A673 (cell line): ENCODE measurements at regions not wholly inside any gene's neighbourhood (a gene's known extent, or its start where the extent isn't known, plus 50 kb on each side); places are given as distances from the start of the nearest gene placed in this dataset.

Experiments used
- BruUV-seq: library from RNA; stranded (reverse); fragments of 400-500 nt; replicated peaks from 2 replicates; lab custom pipeline; 2021; lab: Mats Ljungman, UMichigan
- CTCF ChIA-PET: fragments of 300-600 bp; sonication (Branson Sonifier 250); formaldehyde crosslinking; loops from one replicate; lab custom pipeline; 2022; ENCODE audit warnings: antibody characterized with exemption; lab: Charles Lee
- POLR2A ChIA-PET: fragments of 300-600 bp; sonication (Branson Sonifier 250); formaldehyde crosslinking; loops from one replicate; lab custom pipeline; 2022; ENCODE audit warnings: antibody characterized with exemption; ENCODE audit not compliant: low non-redundant PET; lab: Charles Lee
- DNase-seq: peaks from one replicate; pipeline ENCODE4 v3.0.0-alpha.2; 2015; ENCODE audit warnings: low spot score
- H3K27ac ChIP-seq: fragments of 200-600 bp; sonication (generic); 2 replicates; pipeline ENCODE4 v1.5.1; 2016; ENCODE audit warnings: mixed run types, low read depth, mild to moderate bottlenecking, mixed read lengths, antibody characterized with exemption, low read length; ENCODE audit not compliant: poor library complexity, severe bottlenecking
- H3K27me3 ChIP-seq: fragments of 200-600 bp; sonication (generic); replicated peaks from 2 replicates; pipeline ENCODE4 v1.6.1; 2017; ENCODE audit warnings: mixed run types, low read depth, mild to moderate bottlenecking, mixed read lengths, antibody characterized with exemption, low read length; ENCODE audit not compliant: insufficient read depth, poor library complexity
- H3K36me3 ChIP-seq: fragments of 200-600 bp; sonication (generic); 2 replicates; pipeline ENCODE4 v1.6.1; 2016; ENCODE audit warnings: mixed run types, mild to moderate bottlenecking, mixed read lengths, antibody characterized with exemption, low read length; ENCODE audit not compliant: insufficient read depth, poor library complexity, severe bottlenecking
- H3K4me1 ChIP-seq: fragments of 200-600 bp; sonication (generic); 2 replicates; pipeline ENCODE4 v1.6.1; 2017; ENCODE audit warnings: mixed run types, mild to moderate bottlenecking, mixed read lengths, antibody characterized with exemption, low read length; ENCODE audit not compliant: insufficient read depth, poor library complexity, severe bottlenecking
- H3K4me3 ChIP-seq: fragments of 200-600 bp; sonication (generic); 2 replicates; pipeline ENCODE4 v1.5.1; 2016; ENCODE audit warnings: low read depth, mixed run types, mild to moderate bottlenecking, mixed read lengths, low read length; ENCODE audit not compliant: poor library complexity, severe bottlenecking
- H3K9me3 ChIP-seq: fragments of 200-600 bp; sonication (generic); 2 replicates; pipeline ENCODE4 v1.6.1; 2016; ENCODE audit warnings: mixed run types, low read depth, mild to moderate bottlenecking, mixed read lengths, antibody characterized with exemption, low read length; ENCODE audit not compliant: poor library complexity, severe bottlenecking
- CTCF ChIP-seq: fragments of 300-800, 200-600 bp; sonication (generic); conservative IDR thresholded peaks from 2 replicates; pipeline ENCODE4 v1.5.1; 2017; ENCODE audit warnings: low read depth, mild to moderate bottlenecking, antibody characterized with exemption, low read length, moderate library complexity, mixed read lengths
- EZH2 ChIP-seq: fragments of 200-600 bp; sonication (generic); IDR thresholded peaks from 2 replicates; pipeline ENCODE4 v1.6.1; 2017; ENCODE audit warnings: borderline replicate concordance, low read depth, mild to moderate bottlenecking, mixed read lengths, antibody characterized with exemption, low read length; ENCODE audit not compliant: poor library complexity, severe bottlenecking
- intact Hi-C: fragments of 100-400 bp; cut with micrococcal nuclease; formaldehyde crosslinking; loops from one replicate; pipeline ENCODE4 v1.10.0; 2022; ENCODE audit not compliant: unreplicated experiment

- H3K4me1 ChIP-seq, result no peaks in the 10 kb centered on the region
- H3K27me3 ChIP-seq, result no peaks in the 10 kb centered on the region
- H3K36me3 ChIP-seq, result no peaks in the 10 kb centered on the region
- H3K27ac ChIP-seq, result no peak overlapping the region
- TF ChIP-seq EZH2 (no peak), CTCF (no peak)
- DNase-seq, result no peak
- POLR2A ChIA-PET, result no interaction called here
- no peak overlapping the region for H3K4me3 ChIP-seq
- H3K9me3 ChIP-seq, result peaks cover 10% of the 10 kb centered on the region
- CTCF ChIA-PET, result no interaction called here
- no TSS peak for BruUV-seq
- intact Hi-C loops, result no loop called here
Observed at GRCh38 chr18:64318547-64318946, 169.7 kb upstream of the LINC00305 start.

GRCh38 chr18:64311859-64312258, 163.0 kb upstream of the LINC00305 start:
- Histone ChIP-seq H3K4me1 (no peaks in the 10 kb centered on the region), H3K36me3 (no peaks in the 10 kb centered on the region), H3K27ac (no peak overlapping the region), H3K9me3 (peaks cover 10% of the 10 kb centered on the region), H3K27me3 (no peaks in the 10 kb centered on the region), H3K4me3 (no peak overlapping the region)
- ChIA-PET POLR2A (no interaction called here), CTCF (no interaction called here)
- no TSS peak for BruUV-seq
- no peak for DNase-seq
- intact Hi-C loops, result no loop called here
- no peak for TF ChIP-seq EZH2
- no peak for TF ChIP-seq CTCF

GRCh38 chr18:64295839-64296238, 147.0 kb upstream of the LINC00305 start:
- H3K4me3 ChIP-seq, result no peak overlapping the region
- no peaks in the 10 kb centered on the region for H3K9me3 ChIP-seq
- POLR2A ChIA-PET, result no interaction called here
- no peak for TF ChIP-seq EZH2
- TF ChIP-seq CTCF, result no peak
- intact Hi-C loops, result no loop called here
- H3K27me3 ChIP-seq, result no peaks in the 10 kb centered on the region
- no peaks in the 10 kb centered on the region for H3K36me3 ChIP-seq
- H3K4me1 ChIP-seq, result peaks cover 9% of the 10 kb centered on the region
- CTCF ChIA-PET, result no interaction called here
- BruUV-seq, result no TSS peak
- no peak for DNase-seq
- no peak overlapping the region for H3K27ac ChIP-seq
